LoVo (cell line): ENCODE measurements at regions not wholly inside any gene's neighbourhood (a gene's known extent, or its start where the extent isn't known, plus 50 kb on each side); places are given as distances from the start of the nearest gene placed in this dataset.

Experiments used
- DNase-seq: peaks from one replicate; pipeline ENCODE4 v3.0.0-alpha.2; 2016; ENCODE audit warnings: low spot score

DNA sequence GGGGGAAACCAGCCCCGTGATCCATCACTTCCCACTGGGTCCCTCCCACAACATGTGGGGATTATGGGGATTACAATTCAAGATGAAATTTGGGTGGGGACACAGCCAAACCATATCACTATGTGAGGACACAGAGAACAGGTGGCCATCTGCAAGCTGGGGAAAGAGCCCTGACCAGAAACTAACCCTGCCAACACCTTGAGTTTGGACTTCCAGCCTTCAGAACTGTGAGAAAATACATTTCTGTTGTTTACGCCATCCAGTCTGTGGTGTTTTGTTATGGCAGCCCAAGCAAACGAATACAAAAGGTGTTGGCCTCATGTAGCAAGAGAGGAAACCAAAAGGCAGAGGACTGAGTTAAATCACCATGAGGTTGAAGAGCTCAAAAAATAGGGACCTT lies 169.9 kb upstream of the TENM3 start:
- DNase-seq = no peak

DNA sequence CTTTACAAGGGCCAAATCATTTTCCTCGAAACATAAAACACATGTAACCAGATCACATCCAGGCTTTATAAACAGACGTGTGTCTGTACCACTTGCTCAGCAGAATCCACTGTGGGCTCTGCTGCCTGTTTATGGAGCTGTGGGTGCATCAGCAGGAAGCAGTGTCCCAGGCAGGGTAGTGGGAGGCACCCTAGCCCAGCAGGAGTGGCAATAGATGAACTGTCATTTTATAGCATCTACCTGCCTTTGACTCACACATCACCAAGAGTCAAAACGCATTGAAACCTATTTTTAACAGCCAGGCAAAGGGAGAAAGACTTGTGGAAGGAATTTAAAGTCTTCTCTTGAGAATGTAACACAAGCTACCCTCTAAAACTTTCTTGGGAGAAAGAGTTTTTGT lies 169.1 kb upstream of the TENM3 start:
- no peak for DNase-seq

DNA sequence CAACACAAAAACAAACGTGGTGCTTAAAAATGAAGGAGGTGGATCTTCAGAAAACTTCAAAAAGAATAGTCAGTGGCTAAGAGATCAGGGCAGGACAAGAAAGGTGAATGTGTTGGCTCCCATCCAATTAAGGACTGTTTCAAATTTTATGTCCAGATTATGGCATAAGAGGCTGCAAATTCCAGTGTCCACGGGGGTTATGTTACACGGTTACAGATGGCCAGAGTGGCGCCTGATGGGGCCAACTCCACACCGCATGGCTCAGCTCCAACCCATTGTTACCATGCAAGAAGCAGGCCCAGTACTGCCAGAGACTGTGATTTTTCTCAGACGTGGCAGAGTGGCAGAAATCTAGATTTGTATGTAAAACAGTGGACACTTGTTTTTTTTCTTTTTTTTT lies 168.4 kb upstream of the TENM3 start:
- peak; percentile 38 for DNase-seq

DNA sequence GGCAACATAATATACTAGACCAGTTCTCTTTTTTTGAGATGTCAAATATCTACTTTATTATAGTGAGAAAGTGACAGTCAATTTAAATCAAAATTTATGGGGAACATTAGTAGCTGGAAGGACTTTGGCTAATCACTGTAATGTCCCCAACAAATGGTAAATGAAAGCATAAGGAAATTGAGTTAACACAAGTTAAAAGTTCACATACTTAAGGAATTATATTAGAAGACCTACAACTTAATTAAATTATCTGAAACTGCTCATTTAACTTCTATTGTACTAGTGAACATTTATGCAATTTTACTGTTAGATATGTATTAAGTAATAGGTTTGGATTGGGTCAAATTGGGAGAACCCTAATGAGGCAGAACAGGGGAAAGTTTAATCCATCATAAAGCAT lies 160.3 kb upstream of the TENM3 start:
- DNase-seq = no peak

DNA sequence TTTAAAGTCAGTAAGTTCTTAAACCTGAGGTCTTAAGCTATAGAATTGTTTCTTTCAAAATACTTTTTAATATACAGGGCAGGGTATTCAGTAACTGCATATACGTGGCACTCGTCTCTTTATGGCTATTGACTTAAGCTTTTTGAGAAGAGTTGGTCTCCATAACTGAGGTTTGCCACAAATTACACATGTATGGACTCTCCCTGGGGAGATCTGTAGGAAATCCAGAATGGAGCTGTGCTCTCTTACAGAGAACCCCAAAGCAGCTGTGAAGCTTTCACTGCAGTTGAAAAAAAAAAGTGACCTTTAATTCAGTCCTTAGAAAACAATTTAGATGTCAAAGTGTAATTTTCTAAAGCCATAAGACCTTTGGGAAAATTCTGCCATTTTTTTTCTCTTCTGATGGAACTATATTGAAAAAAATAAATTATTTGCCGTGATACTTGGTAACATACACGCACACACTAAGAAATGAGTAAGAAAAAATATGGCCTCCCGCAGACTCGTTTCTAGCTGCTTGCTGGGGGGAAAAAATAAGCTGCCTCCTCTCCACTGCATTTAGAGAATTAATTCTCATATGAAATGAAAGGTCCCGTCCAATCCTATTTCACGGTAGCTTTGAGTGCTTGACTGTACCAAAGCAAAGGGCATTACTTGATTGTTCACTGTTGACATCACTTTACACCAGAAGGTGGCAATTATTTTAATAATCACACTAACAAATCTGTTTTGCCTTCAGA lies 159.4 kb upstream of the TENM3 start:
- DNase-seq = no peak

DNA sequence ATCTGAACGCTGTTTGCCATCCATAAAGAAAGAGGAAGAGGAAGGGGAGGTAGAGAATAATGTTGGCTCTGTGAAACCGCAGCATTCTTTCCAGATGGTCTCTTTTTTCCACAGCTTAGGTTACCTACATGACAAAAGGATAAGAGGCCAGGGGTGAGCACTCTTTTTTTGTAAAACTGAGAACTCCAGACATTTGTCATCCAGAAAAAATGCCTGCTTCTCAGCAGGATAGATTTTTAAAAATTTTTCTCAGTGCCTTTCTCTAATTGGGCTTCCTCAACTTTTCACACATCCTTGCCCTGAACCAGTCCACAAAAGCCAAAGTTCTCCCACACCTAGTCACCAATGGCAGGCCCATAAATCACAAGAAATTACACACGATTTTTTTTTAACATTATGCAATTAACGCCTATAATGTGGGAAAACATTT lies 158.1 kb upstream of the TENM3 start:
- no peak for DNase-seq

DNA sequence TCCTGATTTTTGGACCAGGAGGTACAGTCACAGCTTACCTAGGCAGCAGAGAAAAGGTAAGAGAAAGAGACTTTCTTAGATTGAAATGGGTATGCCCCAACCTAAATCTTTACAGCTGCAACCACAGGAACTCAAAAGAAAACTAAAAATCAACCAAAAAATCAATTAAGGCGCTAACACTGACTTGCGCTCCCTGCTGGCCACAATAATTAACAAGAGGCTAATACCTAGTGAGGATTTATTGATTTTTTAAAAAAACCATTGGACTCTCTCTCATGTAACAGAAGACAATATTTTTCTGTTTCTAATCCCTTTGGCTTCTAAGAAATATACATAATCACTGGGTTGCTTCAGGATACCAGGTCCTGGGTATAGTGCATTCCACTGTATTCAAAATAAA lies 153.9 kb upstream of the TENM3 start:
- DNase-seq = no peak

DNA sequence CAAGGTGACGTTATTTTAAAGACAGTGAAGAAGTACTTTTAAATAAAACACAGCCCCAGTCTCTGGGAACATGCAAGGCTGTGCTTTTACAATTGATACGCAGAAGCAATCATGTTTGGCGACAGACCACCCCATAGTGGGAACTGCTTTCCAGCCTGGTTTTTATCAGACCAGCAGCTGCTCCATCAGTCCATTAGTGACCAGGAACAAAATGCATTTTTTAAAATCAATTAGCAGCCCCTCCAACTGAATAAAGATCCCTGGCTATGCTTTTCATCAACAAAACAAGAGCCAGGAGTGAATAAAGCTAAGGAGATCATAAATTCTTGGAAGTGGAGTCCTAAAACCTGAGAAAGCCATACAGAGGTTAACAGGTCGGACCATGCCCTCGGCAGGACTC lies 153.0 kb upstream of the TENM3 start:
- no peak for DNase-seq

DNA sequence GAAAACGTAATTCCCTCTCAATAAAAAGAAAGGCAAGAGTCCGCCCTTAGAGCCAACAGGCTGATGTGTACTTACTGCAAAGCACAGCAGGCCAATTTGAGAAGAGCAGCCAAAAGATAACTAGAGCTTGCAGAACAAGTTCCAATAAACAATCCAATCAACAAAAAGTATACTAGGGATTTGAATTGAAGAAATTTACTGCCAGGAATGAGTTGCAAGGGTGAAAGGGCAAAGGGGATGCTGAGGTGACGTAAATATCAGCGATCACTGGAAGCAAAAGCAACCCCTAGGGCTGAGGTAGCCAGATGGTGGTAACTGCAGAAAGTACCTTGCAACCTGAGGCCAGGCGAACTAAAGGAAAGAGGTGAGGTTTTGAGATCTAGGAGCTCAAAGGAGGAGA lies 152.1 kb upstream of the TENM3 start:
- DNase-seq = no peak

DNA sequence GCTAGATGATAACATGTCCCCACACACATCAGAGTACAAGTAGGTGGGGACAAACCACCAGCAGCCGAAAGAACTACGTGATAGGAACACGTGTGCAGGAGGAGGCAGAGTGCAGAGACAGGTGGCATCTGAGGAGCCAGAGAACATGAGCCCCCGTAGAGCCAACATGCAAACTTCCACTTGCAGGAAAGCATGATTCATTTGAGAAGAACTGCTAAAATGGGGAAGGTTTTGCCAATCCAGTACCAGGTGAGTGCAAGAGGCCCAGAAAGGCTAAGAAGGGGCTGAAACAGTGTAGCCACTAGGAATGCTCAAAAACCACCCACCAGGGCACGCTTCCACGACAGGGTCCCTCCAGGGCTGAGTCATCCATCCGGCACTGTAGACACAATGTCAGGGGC lies 149.8 kb upstream of the TENM3 start:
- DNase-seq = no peak

DNA sequence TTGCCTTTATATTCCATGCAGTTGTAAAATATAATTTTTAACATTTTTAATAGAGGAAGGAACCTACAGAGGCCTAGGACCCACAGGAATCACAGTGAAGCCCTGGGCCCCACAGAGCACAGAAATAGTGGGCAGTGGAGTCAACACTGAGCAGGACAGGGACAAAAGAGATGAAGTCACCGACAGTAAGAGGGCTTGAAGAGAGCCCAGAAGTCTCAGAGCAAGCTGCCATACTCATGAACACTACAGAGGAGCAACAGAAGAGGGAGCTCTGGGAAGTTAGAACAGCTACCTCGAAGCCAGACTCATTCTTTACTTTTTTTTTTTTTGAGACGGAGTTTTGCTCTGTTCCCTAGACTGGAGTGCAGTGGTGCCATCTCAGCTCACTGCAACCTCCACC lies 149.3 kb upstream of the TENM3 start:
- DNase-seq = no peak

DNA sequence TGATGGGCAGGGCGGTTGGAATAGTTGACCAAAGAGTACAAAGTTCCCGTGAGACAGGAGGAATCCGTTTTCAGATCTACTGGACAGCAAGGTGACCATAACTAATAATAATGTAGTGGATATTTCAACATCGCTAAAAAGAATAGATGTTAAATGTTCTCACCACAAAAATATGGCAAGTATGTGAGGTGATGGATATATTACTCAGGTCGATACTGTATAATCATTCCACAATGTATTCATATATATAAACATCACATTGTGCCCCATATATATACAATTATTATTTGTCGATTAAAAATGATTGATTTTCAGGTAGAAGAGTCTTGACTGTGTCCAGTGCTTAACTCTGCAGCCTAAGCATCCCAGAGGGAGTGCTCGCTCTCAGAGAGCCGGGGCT lies 141.6 kb upstream of the TENM3 start:
- DNase-seq = no peak

DNA sequence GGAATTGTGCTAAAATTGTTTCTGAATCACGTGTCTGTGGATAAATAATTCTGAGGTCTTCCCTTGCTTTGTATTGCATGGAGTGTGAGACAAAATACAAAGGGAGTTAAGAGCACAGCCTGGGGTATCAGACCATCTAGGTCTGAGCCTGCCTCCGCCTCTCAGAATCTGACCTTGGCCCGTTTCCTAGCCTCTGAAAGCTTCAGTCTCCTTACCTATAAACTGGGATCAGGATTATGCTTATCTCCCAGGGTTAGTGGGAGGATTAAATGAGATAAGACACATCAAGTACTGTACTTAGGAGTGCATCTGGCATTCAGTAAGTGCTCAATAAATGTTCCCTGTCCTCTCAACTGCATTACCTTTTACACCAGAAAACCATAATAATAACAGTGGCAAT lies 140.6 kb upstream of the TENM3 start:
- no peak for DNase-seq

DNA sequence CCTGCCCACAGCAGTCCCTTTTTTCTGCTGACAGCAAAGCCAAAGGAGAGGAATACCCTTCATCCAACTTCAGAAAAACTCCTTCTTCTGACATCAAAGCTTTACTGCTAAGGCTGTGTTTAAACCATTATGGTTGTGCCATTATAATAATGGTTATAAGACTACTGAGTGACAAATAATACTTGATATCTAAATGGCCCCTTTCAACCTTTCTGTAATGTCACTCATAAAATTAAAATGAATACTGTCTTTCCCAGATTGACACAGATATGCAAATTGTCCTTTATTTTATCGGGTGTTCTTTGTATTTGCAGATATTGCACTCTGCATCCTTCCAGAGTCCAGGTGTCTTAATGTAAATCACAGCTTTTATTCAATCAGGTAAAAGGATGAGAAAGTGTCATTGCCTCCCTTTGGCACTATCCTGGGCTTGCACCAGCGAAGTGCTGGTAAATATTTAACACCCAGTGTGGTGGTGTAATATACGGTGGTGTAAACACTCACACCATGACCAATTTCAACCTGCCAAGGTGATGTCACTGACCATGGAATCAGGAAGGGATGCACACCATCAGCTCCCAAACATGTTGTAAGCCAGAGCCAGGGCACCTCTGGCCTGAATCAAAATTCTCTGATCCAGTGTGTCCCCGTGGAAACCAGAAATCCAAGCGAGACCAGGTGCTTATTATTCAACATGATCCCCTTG lies 139.4 kb upstream of the TENM3 start:
- no peak for DNase-seq

DNA sequence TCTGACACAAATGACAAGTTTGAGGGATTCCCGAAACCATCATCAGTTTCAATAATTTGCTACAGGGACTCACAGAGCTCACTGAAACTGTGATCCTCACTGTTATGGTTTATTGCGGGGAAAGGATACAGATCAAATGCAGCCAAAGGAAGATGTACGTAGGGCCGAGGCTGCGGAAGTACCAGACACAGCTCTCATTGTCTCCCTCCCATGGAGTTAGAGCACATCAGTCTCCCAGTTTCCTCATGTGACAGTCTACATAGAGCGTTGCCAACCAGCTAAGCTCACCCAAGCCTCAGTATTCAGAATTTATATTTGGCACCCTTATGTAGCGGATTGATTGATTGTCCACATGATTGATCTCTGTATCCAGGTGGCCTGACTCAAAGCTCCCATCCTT lies 137.8 kb upstream of the TENM3 start:
- DNase-seq = no peak

DNA sequence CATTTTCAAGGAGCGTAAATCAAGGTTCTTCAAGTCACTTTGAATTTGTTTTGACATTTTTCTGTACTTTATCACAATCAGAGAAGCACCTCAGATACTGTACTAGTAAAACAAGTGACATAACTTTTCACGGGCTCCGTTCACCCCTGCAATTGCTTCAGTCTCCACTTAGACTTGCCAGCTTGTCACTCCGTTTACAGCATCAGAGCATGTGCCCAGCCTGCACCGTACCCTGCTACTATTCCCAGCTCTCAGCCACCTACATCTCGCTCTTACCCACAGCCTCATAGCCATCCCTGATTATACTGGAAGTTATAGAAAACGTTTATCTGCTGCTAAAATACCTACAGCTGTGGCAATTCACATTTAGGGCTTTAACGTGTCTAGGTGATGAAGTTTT lies 135.3 kb upstream of the TENM3 start:
- DNase-seq = no peak

DNA sequence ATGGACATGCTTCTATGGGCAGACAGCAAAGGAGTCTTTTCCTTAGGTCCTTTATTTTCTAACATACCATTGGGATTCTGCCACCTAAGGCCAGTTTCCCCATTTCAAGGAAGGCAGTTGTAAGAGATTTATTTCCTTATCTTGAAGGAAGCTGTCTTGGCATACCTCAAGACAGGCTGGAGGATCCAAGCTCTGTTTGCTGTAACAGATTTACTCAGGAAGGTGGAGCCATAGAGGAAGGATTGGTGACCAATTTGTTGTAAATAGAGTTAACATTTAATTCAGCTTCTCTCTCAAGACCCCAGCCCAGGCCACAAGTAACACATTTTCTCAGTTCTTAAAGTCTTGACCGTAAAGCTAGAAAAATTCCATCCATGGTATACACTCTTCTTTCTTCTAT lies 131.6 kb upstream of the TENM3 start:
- DNase-seq = no peak

DNA sequence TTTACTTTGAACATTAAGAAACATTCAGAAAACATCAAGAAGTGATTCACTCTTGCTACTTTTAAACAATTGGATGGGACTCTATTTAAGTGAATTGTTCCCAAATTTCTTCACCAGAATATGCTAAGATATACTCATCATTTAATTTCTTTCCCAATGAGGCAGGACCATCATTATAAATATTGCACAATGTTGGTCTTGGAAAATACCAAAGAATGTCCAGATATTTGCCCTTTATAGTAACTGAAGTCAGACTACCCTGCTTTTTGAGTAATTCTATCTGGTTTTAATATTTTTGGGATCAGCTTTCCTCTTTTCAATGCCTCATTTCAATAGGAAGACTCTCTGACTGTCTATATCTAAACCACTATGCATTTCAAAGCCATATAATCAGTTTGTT lies 129.4 kb upstream of the TENM3 start:
- no peak for DNase-seq

DNA sequence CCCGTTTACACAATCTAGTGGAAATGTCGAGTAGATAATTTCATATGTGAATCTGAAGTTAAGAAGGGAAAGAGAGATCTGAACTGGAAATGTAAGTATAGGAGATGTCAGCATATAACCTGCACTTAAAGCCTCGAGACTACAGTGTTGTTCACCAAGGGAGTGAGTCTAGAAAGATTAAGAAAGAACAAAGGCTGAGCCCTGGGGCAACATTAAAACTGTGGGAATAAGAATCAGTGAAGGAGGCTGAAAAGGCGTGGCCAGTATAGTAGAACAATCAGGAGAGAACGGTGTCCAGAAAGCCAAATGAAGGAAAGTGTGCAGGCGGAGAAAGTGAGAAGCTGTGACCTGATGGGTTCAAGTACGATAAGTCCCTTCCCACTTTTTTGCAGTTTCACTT lies 118.8 kb upstream of the TENM3 start:
- DNase-seq = no peak

DNA sequence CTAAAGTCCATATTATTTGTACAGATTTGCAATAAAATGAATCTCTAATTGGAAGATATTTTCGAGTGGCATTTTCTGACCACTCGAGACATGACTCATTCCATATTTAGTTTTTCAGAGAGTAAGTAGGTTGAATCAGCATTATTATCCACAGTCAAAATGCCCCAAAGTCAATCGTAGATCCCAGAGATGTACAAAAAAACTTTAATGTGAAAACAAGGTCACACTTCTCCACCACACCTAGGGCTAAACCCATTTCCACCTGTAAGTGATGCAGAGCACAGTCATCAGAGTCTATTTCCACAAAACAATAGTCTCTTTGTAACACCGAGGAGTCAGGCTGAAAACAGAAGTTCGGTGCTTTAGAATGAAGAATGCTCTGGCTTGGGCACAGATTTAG lies 117.1 kb upstream of the TENM3 start:
- DNase-seq = no peak

DNA sequence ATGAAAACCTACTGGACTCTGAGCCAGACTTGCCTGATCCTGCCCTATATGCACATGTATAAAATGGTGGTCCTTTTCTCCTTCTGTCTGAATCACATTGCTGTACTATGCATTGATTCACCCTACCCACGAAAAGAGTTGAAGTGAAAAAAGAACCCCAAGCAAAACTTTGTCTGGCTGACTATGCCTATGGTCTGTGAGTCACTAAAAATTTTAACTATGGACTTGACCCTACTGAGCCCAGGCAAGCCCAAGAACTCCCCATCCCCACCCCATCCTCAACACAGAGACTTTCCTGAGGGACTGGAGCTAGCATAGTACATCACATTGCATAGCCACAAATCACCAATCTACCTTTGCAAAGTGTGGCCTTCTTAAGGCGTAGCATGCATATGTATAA lies 116.6 kb upstream of the TENM3 start:
- DNase-seq = no peak

DNA sequence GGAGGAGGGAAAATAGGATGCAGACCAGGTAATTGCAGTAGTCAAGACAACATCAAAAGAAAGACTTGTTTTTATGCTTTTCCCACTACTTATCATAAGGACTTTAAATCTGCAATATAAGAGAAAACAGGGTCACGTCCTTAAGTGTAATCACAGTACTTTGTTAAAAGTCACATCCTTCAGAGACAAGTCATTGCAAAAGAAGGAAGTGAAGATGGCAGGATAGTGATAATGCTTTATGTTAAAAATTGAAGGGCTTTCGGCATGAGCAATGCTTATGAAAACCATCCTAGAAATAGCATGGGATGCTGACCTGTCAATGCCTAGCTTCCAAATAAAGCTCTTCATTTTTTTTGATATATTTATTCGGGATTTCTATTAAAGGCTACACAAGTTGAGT lies 110.2 kb upstream of the TENM3 start:
- no peak for DNase-seq

DNA sequence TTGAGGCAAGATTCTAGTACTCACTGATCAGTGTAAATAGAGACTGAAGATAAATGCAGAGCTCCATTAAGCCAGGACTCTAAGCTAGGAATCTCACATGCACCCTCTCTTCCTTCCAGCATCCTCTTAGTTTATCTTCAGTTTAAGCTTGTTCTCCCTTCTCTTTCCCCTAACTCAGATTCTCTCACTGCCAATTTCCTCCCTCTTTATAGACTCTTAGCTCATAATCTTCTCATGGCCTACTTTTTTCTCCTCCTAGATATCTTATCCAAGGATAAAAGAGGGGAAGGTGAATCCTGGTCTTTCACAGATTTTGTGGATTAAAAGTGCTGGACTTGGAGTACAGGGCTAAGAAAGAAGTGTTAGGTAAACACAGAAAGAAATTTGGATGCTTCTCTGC lies 108.9 kb upstream of the TENM3 start:
- DNase-seq = no peak

DNA sequence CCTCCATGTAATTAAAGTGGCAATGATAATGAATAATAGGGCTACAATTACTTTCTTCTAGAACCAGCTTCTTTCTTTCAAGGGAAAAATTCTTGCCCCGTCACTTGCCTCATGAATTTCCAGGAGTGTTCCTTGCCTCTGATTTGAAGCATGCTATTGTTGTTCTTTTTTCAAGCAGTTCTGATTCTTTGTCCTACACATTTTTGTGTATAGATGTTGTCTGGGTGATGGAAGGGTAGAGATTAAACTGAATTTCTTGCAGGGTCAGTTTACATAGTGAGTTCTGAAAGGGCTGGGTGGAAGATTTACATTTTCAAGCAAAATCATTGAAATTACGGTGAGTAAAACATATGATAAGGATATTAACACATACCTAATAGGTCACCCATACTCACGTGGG lies 107.0 kb upstream of the TENM3 start:
- DNase-seq = no peak
